CD4-positive, alpha-beta memory T cell (primary cell): ENCODE measurements at regions not wholly inside any gene's neighbourhood (a gene's known extent, or its start where the extent isn't known, plus 50 kb on each side); places are given as distances from the start of the nearest gene placed in this dataset.

Experiments
- CTCF ChIA-PET: fragments of 350-600 bp; sonication (Branson Sonifier 250); formaldehyde crosslinking; loops from one replicate; lab custom pipeline; 2021; ENCODE audit warnings: inconsistent platforms; ENCODE audit not compliant: partially characterized antibody; lab: Charles Lee
- POLR2A ChIA-PET: fragments of 350-600 bp; sonication (Branson Sonifier 250); formaldehyde crosslinking; loops from one replicate; lab custom pipeline; 2021; ENCODE audit not compliant: partially characterized antibody; lab: Charles Lee
- DNase-seq, 5 donors: peaks; one replicate each; pipeline versions ENCODE4 v3.0.0 to v3.0.0-alpha.2; 2020 to 2022; ENCODE audit warnings: mixed read lengths in 1 of 5
- H3K27ac ChIP-seq: one replicate; pipeline ENCODE4 v1.7.0; 2013; ENCODE audit warnings: low read depth, low read length
- H3K27me3 ChIP-seq: 2 replicates; pipeline ENCODE4 v1.7.0; 2013; ENCODE audit warnings: mild to moderate bottlenecking, low read length, moderate library complexity; ENCODE audit not compliant: insufficient read depth
- H3K36me3 ChIP-seq: 2 replicates; pipeline ENCODE4 v1.7.0; 2013; ENCODE audit warnings: mild to moderate bottlenecking, low read length, moderate library complexity; ENCODE audit not compliant: insufficient read depth
- H3K4me1 ChIP-seq: 2 replicates; pipeline ENCODE4 v1.7.0; 2013; ENCODE audit warnings: mild to moderate bottlenecking, low read length, moderate library complexity; ENCODE audit not compliant: insufficient read depth
- H3K4me3 ChIP-seq, 2 donors: one replicate each; pipeline ENCODE4 v1.7.0; 2013; ENCODE audit warnings: low read length in 2 of 2, mild to moderate bottlenecking in 1 of 2
- H3K9me3 ChIP-seq, 2 donors: one replicate each; pipeline ENCODE4 v1.7.0; 2013; ENCODE audit warnings: low read length in 2 of 2, control low read depth in 1 of 2; ENCODE audit not compliant: control insufficient read depth in 1 of 2
- H3K27ac Mint-ChIP-seq, 7 donors: one replicate each; pipeline ENCODE4 v1.8.0; 2020 to 2021; ENCODE audit warnings: mixed read lengths in 7 of 7, mild to moderate bottlenecking in 6 of 7, inconsistent platforms in 3 of 7, moderate library complexity in 3 of 7
- H3K27me3 Mint-ChIP-seq, 2 donors: one replicate each; pipeline ENCODE4 v1.8.0; 2020 to 2021; ENCODE audit warnings: mixed read lengths in 2 of 2
- H3K36me3 Mint-ChIP-seq, 2 donors: one replicate each; pipeline ENCODE4 v1.8.0; 2020 to 2021; ENCODE audit warnings: mixed read lengths in 2 of 2, inconsistent platforms in 1 of 2, mild to moderate bottlenecking in 1 of 2
- H3K4me1 Mint-ChIP-seq, 4 donors: one replicate each; pipeline ENCODE4 v1.8.0; 2020 to 2021; ENCODE audit warnings: mixed read lengths in 4 of 4, mild to moderate bottlenecking in 1 of 4
- H3K4me3 Mint-ChIP-seq, 8 donors: one replicate each; pipeline ENCODE4 v1.8.0; 2020 to 2021; ENCODE audit warnings: mixed read lengths in 8 of 8, mild to moderate bottlenecking in 7 of 8, moderate library complexity in 6 of 8, inconsistent platforms in 3 of 8
- H3K9me3 Mint-ChIP-seq, 8 donors: one replicate each; pipeline ENCODE4 v1.8.0; 2020 to 2021; ENCODE audit warnings: mixed read lengths in 8 of 8, mild to moderate bottlenecking in 5 of 8, inconsistent platforms in 3 of 8, moderate library complexity in 1 of 8
- intact Hi-C: fragments of 100-400 bp; cut with micrococcal nuclease; formaldehyde crosslinking; loops from one replicate; pipeline ENCODE4 v1.15.1; 2023

GRCh38 chr13:64410276-64411053 is 2819.7 kb downstream of the PCDH9 start:
- peaks cover 3 to 32% (median 15%) of the 10 kb centered on the region in 8 donors for H3K9me3 Mint-ChIP-seq
- no peaks in the 10 kb centered on the region for H3K36me3 Mint-ChIP-seq
- H3K36me3 ChIP-seq, result no peaks in the 10 kb centered on the region
- no peak overlapping the region for H3K4me3 Mint-ChIP-seq
- no peaks in the 10 kb centered on the region for H3K27me3 ChIP-seq
- DNase-seq, result no peak
- ChIA-PET POLR2A (no interaction called here), CTCF (no interaction called here)
- H3K27me3 Mint-ChIP-seq, result no peaks in the 10 kb centered on the region
- H3K27ac ChIP-seq, result no peak overlapping the region
- no peaks in the 10 kb centered on the region for H3K4me1 ChIP-seq
- intact Hi-C loops, result no loop called here
- H3K9me3 ChIP-seq, result no peaks in the 10 kb centered on the region
- H3K27ac Mint-ChIP-seq, result no peak overlapping the region
- H3K4me1 Mint-ChIP-seq, result no peaks in the 10 kb centered on the region
- no peak overlapping the region for H3K4me3 ChIP-seq

GRCh38 chr13:64397701-64398100 is 2832.4 kb downstream of the PCDH9 start:
- no peak overlapping the region for H3K4me3 Mint-ChIP-seq
- no peaks in the 10 kb centered on the region for H3K36me3 ChIP-seq
- no peaks in the 10 kb centered on the region for H3K9me3 ChIP-seq
- no peaks in the 10 kb centered on the region for H3K27me3 Mint-ChIP-seq
- POLR2A ChIA-PET, result no interaction called here
- intact Hi-C loops, result no loop called here
- H3K9me3 Mint-ChIP-seq, result peaks cover 0 to 10% (median 6%) of the 10 kb centered on the region in 8 donors
- H3K4me1 ChIP-seq, result no peaks in the 10 kb centered on the region
- no peaks in the 10 kb centered on the region for H3K27me3 ChIP-seq
- H3K27ac ChIP-seq, result no peak overlapping the region
- no peaks in the 10 kb centered on the region for H3K36me3 Mint-ChIP-seq
- CTCF ChIA-PET, result no interaction called here
- H3K4me3 ChIP-seq, result no peak overlapping the region
- H3K27ac Mint-ChIP-seq, result no peak overlapping the region
- no peaks in the 10 kb centered on the region for H3K4me1 Mint-ChIP-seq
- DNase-seq, result no peak

- Histone ChIP-seq H3K4me3 (no peak overlapping the region), H3K27me3 (no peaks in the 10 kb centered on the region), H3K4me1 (no peaks in the 10 kb centered on the region), H3K9me3 (no peaks in the 10 kb centered on the region), H3K27ac (no peak overlapping the region), H3K36me3 (no peaks in the 10 kb centered on the region)
- intact Hi-C loops, result no loop called here
- H3K4me1 Mint-ChIP-seq, result no peaks in the 10 kb centered on the region
- DNase-seq, result no peak
- no peak overlapping the region for H3K4me3 Mint-ChIP-seq
- no peaks in the 10 kb centered on the region for H3K36me3 Mint-ChIP-seq
- CTCF ChIA-PET, result no interaction called here
- H3K9me3 Mint-ChIP-seq, result peaks cover 3 to 20% (median 15%) of the 10 kb centered on the region in 8 donors
- no peaks in the 10 kb centered on the region for H3K27me3 Mint-ChIP-seq
- H3K27ac Mint-ChIP-seq, result no peak overlapping the region
- POLR2A ChIA-PET, result no interaction called here
Observed at GRCh38 chr13:64377606-64378005, 2852.5 kb downstream of the PCDH9 start.

GRCh38 chr13:64371461-64371860 is 2858.7 kb downstream of the PCDH9 start:
- no peak overlapping the region for H3K27ac ChIP-seq
- Mint-ChIP-seq H3K27ac (no peak overlapping the region), H3K4me1 (no peaks in the 10 kb centered on the region), H3K9me3 (peaks cover 4 to 39% (median 23%) of the 10 kb centered on the region in 8 donors), H3K27me3 (no peaks in the 10 kb centered on the region), H3K4me3 (no peak overlapping the region), H3K36me3 (no peaks in the 10 kb centered on the region)
- H3K27me3 ChIP-seq, result no peaks in the 10 kb centered on the region
- ChIA-PET CTCF (no interaction called here), POLR2A (no interaction called here)
- H3K36me3 ChIP-seq, result no peaks in the 10 kb centered on the region
- H3K4me3 ChIP-seq, result no peak overlapping the region
- no peaks in the 10 kb centered on the region for H3K4me1 ChIP-seq
- intact Hi-C loops, result no loop called here
- H3K9me3 ChIP-seq, result no peaks in the 10 kb centered on the region
- DNase-seq, result no peak

GRCh38 chr13:64371045-64371444 is 2859.1 kb downstream of the PCDH9 start:
- Mint-ChIP-seq H3K4me1 (no peaks in the 10 kb centered on the region), H3K4me3 (no peak overlapping the region), H3K36me3 (no peaks in the 10 kb centered on the region), H3K27ac (no peak overlapping the region), H3K9me3 (peaks cover 5 to 44% (median 24%) of the 10 kb centered on the region in 8 donors), H3K27me3 (no peaks in the 10 kb centered on the region)
- no peak for DNase-seq
- Histone ChIP-seq H3K4me1 (no peaks in the 10 kb centered on the region), H3K27ac (no peak overlapping the region), H3K27me3 (no peaks in the 10 kb centered on the region), H3K4me3 (no peak overlapping the region), H3K9me3 (no peaks in the 10 kb centered on the region), H3K36me3 (no peaks in the 10 kb centered on the region)
- ChIA-PET CTCF (no interaction called here), POLR2A (no interaction called here)
- intact Hi-C loops, result no loop called here

- Histone ChIP-seq H3K9me3 (no peaks in the 10 kb centered on the region), H3K27ac (no peak overlapping the region), H3K4me1 (no peaks in the 10 kb centered on the region), H3K27me3 (no peaks in the 10 kb centered on the region), H3K36me3 (no peaks in the 10 kb centered on the region), H3K4me3 (no peak overlapping the region)
- Mint-ChIP-seq H3K4me1 (no peaks in the 10 kb centered on the region), H3K27ac (no peak overlapping the region), H3K9me3 (peaks cover 5 to 43% (median 22%) of the 10 kb centered on the region in 8 donors), H3K4me3 (no peak overlapping the region), H3K27me3 (no peaks in the 10 kb centered on the region), H3K36me3 (no peaks in the 10 kb centered on the region)
- POLR2A ChIA-PET, result no interaction called here
- DNase-seq, result no peak
- CTCF ChIA-PET, result no interaction called here
- intact Hi-C loops, result no loop called here
Observed at GRCh38 chr13:64369121-64369520, 2861.0 kb downstream of the PCDH9 start.

GRCh38 chr13:64362564-64362963 is 2867.6 kb downstream of the PCDH9 start:
- no peaks in the 10 kb centered on the region for H3K27me3 ChIP-seq
- CTCF ChIA-PET, result no interaction called here
- H3K36me3 ChIP-seq, result no peaks in the 10 kb centered on the region
- DNase-seq, result no peak
- no peaks in the 10 kb centered on the region for H3K9me3 ChIP-seq
- Mint-ChIP-seq H3K36me3 (no peaks in the 10 kb centered on the region), H3K9me3 (peaks cover 4 to 25% (median 13%) of the 10 kb centered on the region in 8 donors), H3K27ac (no peak overlapping the region), H3K27me3 (no peaks in the 10 kb centered on the region), H3K4me1 (no peaks in the 10 kb centered on the region), H3K4me3 (no peak overlapping the region)
- POLR2A ChIA-PET, result no interaction called here
- no peak overlapping the region for H3K4me3 ChIP-seq
- H3K27ac ChIP-seq, result no peak overlapping the region
- H3K4me1 ChIP-seq, result no peaks in the 10 kb centered on the region
- intact Hi-C loops, result no loop called here
